Pancreas (tissue), 10 donors: ENCODE measurements at regions not wholly inside any gene's neighbourhood (a gene's known extent, or its start where the extent isn't known, plus 50 kb on each side); places are given as distances from the start of the nearest gene placed in this dataset.

ENCODE experiments used
- ATAC-seq, 4 donors: fragments of 200-7000 bp; cut with Tn5 transposase; one replicate each; pipeline versions ENCODE4 v1.8.0 to v1.9.1; 2020; ENCODE audit warnings: mild to moderate bottlenecking in 4 of 4, moderate library complexity in 4 of 4
- DNase-seq, 6 donors: peaks; one replicate each; pipeline ENCODE4 v3.0.0-alpha.2; 2020
- FAIRE-seq: peaks from 2 replicates; lab custom pipeline; 2012; peaks lifted over from hg19 to GRCh38; lab: Jason Lieb, UNC
- H3K27ac ChIP-seq, 4 donors: fragments of 200-600 bp; sonication (generic); 1 replicate in 3 of 4; 2 replicates in 1 of 4; pipeline versions ENCODE4 v1.5.0 to v1.8.0; 2020
- H3K27me3 ChIP-seq, 4 donors: fragments of 200-600 bp; one replicate each; pipeline ENCODE4 v1.8.0; 2021
- H3K36me3 ChIP-seq, 3 donors: fragments of 200-600 bp; sonication (generic) in 1 of 3; one replicate each; pipeline versions ENCODE4 v1.5.0 to v1.8.0; 2020 to 2021
- H3K4me1 ChIP-seq, 3 donors: fragments of 200-600 bp; one replicate each; pipeline ENCODE4 v1.8.0; 2021
- H3K4me3 ChIP-seq, 4 donors: fragments of 200-600 bp; sonication (generic) in 2 of 4; one replicate each; pipeline versions ENCODE4 v1.5.0 to v1.8.0; 2020 to 2021
- H3K9me3 ChIP-seq, 4 donors: fragments of 200-600 bp; one replicate each; pipeline ENCODE4 v1.8.0; 2021
- WGBS, 2 donors: extraction: QIAGEN DNeasy Blood & Tissue Kit; methylation state at CpG; one replicate each; pipeline ENCODE4 v1.1.7; 2013; 5-methylcytosine and 5-hydroxymethylcytosine counted together
- intact Hi-C, 3 donors: fragments of 100-400 bp; cut with DNase I; formaldehyde crosslinking; loops; one replicate each; pipeline versions ENCODE4 v1.11.1 to v1.14.2; 2022
- TF ChIP-seq, protein P1 (sequence below), 4 donors: fragments of 200-600 bp; sonication (generic) in 3 of 4; IDR thresholded peaks; one replicate each; pipeline versions ENCODE4 v1.5.0 to v1.8.0; 2021; ENCODE audit warnings: antibody characterized with exemption in 4 of 4
- donor health status: healthy with polysubstance abuse.
- donor health status: DM: no; HTN: no; CAD: no; lungs with moderate emphysema.
- donor health status: DM: no; HTN: no; CAD: no.
- donor health status: control.
- donor health status: control.
- donor health status: Bipolar disorder and iron deficiency.
- donor health status: DM: yes; HTN: yes; CAD: no.
- donor health status: DM: no; HTN: no; CAD: no.
- donor health status: DM: no; HTN: no; CAD: no.
- donor health status: DM: yes; HTN: yes; CAD: no.

DNA sequence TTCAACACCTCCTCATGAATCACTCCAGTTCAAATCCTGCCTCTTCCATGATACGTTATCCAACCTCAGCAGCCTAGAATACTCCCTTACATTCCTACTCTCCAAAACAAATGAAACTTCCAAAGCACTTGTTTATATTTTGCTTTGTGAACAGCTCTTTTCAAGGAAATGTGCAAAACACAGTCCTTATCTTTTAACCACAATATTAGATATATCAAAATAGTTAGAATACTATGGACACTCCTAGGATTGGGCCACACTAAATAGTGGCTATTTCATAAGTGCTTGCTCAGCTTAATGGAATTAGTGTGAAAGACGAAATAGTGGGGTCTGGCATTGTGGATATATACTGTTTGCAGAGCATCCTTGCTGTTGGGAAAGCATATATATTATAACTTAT, 173.5 kb downstream of the ZC3H11B start:
- Histone ChIP-seq H3K27ac (no peak overlapping the region), H3K4me3 (no peak overlapping the region), H3K36me3 (no peaks in the 10 kb centered on the region), H3K27me3 (no peaks in the 10 kb centered on the region), H3K9me3 (no peaks in the 10 kb centered on the region), H3K4me1 (peaks cover 4 to 12% (median 12%) of the 10 kb centered on the region in 3 donors)
- intact Hi-C loops, result no loop called here
- 87 to 94% methylated on average over 2 of the region's 2 CpGs for WGBS, 2 donors
- ATAC-seq, result no peak
- FAIRE-seq, result no peak
- no peak for DNase-seq
- TF ChIP-seq, protein P1, sequence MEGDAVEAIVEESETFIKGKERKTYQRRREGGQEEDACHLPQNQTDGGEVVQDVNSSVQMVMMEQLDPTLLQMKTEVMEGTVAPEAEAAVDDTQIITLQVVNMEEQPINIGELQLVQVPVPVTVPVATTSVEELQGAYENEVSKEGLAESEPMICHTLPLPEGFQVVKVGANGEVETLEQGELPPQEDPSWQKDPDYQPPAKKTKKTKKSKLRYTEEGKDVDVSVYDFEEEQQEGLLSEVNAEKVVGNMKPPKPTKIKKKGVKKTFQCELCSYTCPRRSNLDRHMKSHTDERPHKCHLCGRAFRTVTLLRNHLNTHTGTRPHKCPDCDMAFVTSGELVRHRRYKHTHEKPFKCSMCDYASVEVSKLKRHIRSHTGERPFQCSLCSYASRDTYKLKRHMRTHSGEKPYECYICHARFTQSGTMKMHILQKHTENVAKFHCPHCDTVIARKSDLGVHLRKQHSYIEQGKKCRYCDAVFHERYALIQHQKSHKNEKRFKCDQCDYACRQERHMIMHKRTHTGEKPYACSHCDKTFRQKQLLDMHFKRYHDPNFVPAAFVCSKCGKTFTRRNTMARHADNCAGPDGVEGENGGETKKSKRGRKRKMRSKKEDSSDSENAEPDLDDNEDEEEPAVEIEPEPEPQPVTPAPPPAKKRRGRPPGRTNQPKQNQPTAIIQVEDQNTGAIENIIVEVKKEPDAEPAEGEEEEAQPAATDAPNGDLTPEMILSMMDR (IDR thresholded peaks at IDR 0.05), result no peak

DNA sequence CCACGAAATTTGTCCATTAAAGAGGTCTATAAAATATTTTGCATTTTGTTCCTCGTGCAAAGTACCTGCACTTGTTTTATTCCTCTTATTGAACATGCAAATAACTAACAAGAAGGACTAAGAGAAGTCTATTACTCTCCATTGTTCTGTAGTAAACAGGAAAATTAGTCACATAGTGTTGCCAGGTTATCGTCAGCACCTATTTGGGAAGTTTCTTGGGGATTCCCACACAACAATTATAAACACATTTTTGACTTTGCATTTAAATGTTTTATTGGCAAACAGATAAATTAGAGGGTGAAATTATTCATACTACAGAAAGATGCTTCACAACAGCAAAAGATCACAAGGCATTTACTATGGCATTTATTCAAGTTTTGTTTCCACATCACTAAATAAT, 174.5 kb downstream of the ZC3H11B start:
- H3K4me1 ChIP-seq, result peaks cover 10 to 20% (median 19%) of the 10 kb centered on the region in 3 donors
- H3K36me3 ChIP-seq, result no peaks in the 10 kb centered on the region
- ATAC-seq (no peak), FAIRE-seq (no peak), DNase-seq (no peak)
- no peak overlapping the region for H3K27ac ChIP-seq
- TF ChIP-seq, protein P1 (IDR thresholded peaks at IDR 0.05), result no peak
- intact Hi-C loops, result no loop called here
- no peak overlapping the region for H3K4me3 ChIP-seq
- WGBS, 2 donors, result 85 to 91% methylated on average over 3 of the region's 3 CpGs
- H3K9me3 ChIP-seq, result no peaks in the 10 kb centered on the region
- no peaks in the 10 kb centered on the region for H3K27me3 ChIP-seq

DNA sequence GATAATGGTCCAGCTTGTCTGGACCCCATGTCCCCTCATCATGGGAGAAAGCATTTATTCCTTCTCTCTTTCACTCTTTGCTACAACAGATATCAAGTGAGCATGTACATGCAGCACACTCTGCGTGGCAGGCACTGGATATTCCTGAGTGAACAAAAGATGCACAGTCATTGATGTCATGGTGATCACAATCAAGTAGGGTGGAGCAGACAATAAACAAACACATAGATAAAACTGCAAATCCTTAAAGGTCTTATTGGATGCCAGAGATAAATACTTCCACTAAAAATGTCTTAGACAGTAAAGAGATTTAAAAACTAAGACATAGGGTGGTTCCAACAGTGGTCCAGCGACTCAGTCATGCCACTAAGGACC, 178.0 kb downstream of the ZC3H11B start:
- WGBS, 2 donors, result 95 to 100% methylated on average over 2 of the region's 2 CpGs
- no peak for DNase-seq
- no peak for ATAC-seq
- TF ChIP-seq, protein P1 (IDR thresholded peaks at IDR 0.05), result no peak
- no peaks in the 10 kb centered on the region for H3K9me3 ChIP-seq
- peaks cover 10 to 25% (median 14%) of the 10 kb centered on the region in 3 donors for H3K4me1 ChIP-seq
- no peak for FAIRE-seq
- H3K4me3 ChIP-seq, result no peak overlapping the region
- H3K27me3 ChIP-seq, result no peaks in the 10 kb centered on the region
- peak overlapping the region in 2 of 4 donors; percentile 42 to 68 for H3K27ac ChIP-seq
- no peaks in the 10 kb centered on the region for H3K36me3 ChIP-seq
- intact Hi-C loops, result no loop called here

DNA sequence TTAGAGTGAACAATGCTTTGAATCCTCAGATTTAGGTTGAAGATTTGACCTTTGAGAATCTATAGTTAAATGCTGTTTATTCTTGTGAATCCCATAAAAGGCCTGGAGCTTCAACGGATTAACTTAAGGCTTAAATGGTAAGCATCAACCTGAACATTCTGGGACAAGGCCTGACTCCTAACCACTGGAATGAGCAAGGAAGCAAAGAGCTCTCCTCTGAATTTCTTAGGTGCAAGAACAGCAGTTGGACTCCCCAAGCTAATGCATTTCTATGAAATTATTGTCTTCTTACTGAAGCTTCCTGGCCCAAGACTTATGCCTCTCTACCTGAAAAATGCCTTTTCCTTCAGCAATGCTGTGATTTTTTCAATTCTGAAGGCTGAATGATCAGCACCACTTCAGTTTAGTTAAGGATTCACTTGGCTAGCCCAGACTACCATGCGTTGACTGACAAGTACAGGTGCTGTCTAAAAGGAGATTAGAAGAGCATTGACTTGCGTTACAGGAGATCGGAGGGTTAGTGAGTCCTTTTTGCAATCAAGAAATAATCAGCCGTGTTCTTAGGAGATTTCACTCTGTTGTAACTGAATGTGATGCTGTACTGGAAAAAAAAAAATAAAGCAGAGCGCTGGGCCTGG, 178.5 kb downstream of the ZC3H11B start:
- FAIRE-seq, result no peak
- Histone ChIP-seq H3K9me3 (no peaks in the 10 kb centered on the region), H3K4me1 (peaks cover 10 to 25% (median 14%) of the 10 kb centered on the region in 3 donors), H3K4me3 (no peak overlapping the region), H3K27me3 (no peaks in the 10 kb centered on the region), H3K36me3 (no peaks in the 10 kb centered on the region), H3K27ac (peak overlapping the region; percentile 20 to 68 (median 46))
- WGBS, 2 donors, result 54 to 61% methylated on average over 6 of the region's 6 CpGs
- TF ChIP-seq, protein P1 (IDR thresholded peaks at IDR 0.05), result no peak
- intact Hi-C loops, result no loop called here
- no peak for DNase-seq
- ATAC-seq, result no peak

DNA sequence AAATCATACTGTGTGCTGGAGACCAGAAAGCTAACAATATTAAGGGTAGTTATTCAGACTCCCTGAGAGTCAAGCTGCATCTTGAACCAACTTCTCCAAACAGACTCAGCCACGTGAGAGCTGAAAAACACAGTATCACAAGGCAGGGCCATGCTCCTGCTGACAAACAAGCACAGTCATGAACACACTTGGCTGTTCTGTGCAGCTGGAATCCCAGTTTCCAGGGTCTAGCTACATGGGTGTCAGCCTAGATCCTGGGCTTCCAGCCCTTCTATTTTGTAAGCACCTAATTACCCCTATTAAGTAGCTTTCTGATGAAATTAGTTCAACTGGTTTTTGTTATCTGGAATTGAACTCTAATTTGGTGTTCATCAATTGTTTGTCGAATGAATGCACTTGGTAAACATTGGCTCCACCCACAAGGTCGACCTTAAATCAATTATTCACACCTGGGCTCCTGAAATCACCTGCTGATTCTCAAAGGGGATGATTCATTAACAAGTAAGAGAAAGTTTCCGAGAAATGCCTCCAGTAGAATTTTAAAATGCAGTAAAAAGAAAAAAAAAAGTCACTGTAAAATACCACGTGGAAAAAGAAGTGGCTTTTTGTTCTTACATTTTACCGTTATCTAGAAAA, 179.3 kb downstream of the ZC3H11B start:
- DNase-seq (peak in 3 of 6 donors; percentile 48 to 68 (median 67)), FAIRE-seq (no peak), ATAC-seq (peak; percentile 79 to 85 (median 80))
- Histone ChIP-seq H3K36me3 (no peaks in the 10 kb centered on the region), H3K4me1 (peaks cover 10 to 25% (median 14%) of the 10 kb centered on the region in 3 donors), H3K4me3 (no peak overlapping the region), H3K9me3 (no peaks in the 10 kb centered on the region), H3K27me3 (no peaks in the 10 kb centered on the region), H3K27ac (peak overlapping the region in 3 of 4 donors; percentile 42 to 76 (median 51))
- 21% methylated on average over 6 of the region's 6 CpGs for WGBS, 2 donors
- TF ChIP-seq, protein P1 (IDR thresholded peaks at IDR 0.05), result no peak
- intact Hi-C loops, result no loop called here
